ENCODE measurements at regions not wholly inside any gene's neighbourhood (a gene's known extent, or its start where the extent isn't known, plus 50 kb on each side); places are given as distances from the start of the nearest gene placed in this dataset.

DNA sequence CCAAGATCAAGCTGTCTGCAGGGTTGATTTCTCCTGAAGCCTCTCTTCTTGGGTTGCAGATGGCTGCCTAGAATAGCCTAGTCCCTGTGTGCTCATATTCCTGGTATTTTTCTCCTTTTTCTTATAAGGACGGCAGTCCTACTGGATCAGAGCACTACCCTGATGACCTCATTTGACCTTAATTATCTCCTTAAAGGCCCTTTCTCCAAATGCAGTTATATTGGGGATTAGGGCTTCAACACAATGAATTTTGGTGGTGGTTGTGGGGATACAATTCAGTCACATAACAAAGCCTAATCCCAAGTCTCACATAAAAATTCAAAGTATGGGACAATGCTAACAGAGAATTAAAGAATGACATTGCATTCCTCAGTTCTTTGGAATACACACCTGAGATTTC lies 238.8 kb upstream of the SALL1 start:
- no peak for DNase-seq (ENCODE audit: low read depth)
- no peak overlapping the region for H3K4me3 ChIP-seq (ENCODE audit: low read length)
- TF ChIP-seq, protein P1, sequence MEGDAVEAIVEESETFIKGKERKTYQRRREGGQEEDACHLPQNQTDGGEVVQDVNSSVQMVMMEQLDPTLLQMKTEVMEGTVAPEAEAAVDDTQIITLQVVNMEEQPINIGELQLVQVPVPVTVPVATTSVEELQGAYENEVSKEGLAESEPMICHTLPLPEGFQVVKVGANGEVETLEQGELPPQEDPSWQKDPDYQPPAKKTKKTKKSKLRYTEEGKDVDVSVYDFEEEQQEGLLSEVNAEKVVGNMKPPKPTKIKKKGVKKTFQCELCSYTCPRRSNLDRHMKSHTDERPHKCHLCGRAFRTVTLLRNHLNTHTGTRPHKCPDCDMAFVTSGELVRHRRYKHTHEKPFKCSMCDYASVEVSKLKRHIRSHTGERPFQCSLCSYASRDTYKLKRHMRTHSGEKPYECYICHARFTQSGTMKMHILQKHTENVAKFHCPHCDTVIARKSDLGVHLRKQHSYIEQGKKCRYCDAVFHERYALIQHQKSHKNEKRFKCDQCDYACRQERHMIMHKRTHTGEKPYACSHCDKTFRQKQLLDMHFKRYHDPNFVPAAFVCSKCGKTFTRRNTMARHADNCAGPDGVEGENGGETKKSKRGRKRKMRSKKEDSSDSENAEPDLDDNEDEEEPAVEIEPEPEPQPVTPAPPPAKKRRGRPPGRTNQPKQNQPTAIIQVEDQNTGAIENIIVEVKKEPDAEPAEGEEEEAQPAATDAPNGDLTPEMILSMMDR (IDR thresholded peaks at IDR 0.05; ENCODE audit: insufficient read depth, low read depth, low read length, missing control alignments), result no peak

DNA sequence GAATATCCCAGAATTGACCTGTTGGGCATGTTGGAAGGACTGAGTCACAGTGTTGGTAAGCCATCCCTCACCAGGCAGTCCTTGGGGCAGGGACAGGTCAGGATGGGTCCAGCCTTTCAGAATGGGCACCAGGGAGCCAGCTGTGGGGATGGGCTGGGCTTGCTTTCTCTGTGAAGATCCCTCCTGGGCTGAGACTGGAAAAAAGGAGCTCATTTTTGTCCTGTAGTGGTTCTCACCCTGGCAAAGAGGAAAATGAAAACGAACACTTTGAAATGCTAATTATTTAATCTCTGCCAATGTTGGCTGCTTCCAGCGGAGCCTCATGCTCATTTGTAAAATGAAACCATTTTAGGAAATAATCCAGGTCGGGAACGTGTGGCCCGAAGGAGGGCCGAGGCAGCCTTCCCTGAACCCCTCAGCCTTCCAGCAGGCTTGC lies 237.5 kb upstream of the SALL1 start:
- TF ChIP-seq, protein P1 (IDR thresholded peaks at IDR 0.05; ENCODE audit: insufficient read depth, low read depth, low read length, missing control alignments), result no peak
- DNase-seq (ENCODE audit: low read depth), result no peak

DNA sequence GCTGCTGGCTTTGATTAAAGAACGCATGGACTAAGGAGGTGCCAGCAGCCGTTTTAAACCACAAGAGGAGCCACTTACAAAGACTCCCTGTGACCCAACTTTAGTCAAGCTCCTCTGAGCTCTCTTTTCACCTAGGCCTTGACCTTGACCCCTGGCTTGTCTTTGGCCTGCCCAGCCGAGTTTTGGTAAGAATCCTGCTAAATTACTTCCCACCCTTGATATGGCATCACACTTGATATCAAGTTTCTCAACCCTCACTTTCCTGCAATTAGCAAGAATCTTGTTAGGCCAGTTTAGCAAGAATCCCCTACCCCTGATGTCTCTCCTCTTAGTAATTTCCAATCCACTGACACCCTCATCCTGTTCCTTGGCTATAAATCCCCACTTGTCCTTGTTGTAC lies 232.8 kb upstream of the SALL1 start:
- H3K4me3 ChIP-seq (ENCODE audit: low read length), result no peak overlapping the region
- DNase-seq (ENCODE audit: low read depth), result peak; percentile 58
- TF ChIP-seq, protein P1 (IDR thresholded peaks at IDR 0.05; ENCODE audit: insufficient read depth, low read depth, low read length, missing control alignments), result no peak

More for the DNA sequence above, 237.5 kb upstream of the SALL1 start:
- no peak overlapping the region for H3K4me3 ChIP-seq (ENCODE audit: low read length)

DNA sequence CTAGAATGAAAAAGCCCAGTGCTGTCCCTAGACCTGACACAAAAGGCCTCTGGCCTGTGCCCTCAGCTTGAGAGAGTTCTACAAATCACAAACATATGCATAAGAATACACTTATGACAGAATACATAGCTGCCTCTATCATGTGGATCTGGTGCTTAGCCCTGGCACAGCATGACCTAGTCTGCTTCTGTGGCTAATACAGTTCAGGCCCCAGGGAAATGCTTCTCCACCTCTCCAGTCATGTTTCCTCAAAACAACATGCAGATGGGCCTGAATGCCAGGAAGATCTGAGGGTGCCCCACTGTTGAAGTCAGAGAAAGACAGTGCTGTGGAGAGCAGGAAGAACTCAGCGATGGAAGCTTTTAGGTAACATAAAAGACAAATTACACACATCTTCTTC lies 231.9 kb upstream of the SALL1 start:
- DNase-seq (ENCODE audit: low read depth), result no peak
- TF ChIP-seq, protein P1 (IDR thresholded peaks at IDR 0.05; ENCODE audit: insufficient read depth, low read depth, low read length, missing control alignments), result no peak

DNA sequence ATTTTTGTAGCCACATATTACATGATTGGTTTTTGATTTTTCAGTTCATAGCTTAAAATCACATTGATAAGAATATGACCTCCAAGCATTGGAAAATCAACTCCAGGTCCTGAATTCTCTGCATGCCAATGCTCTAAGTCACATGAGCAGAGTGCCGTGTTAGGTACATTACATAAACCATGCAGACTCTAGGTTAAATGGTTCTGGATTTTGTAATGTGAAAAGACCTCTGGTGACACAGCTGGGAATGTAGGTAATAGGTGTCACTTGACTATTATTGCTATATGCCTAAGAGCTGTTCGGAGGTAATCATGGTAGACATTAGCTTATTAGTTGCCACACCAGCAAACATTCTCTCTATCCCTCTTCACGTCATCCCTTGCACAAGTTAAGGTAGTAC lies 231.1 kb upstream of the SALL1 start:
- peak; percentile 5 for DNase-seq (ENCODE audit: low read depth)

More for the DNA sequence above, 231.9 kb upstream of the SALL1 start:
- H3K4me3 ChIP-seq (ENCODE audit: low read length), result no peak overlapping the region

DNA sequence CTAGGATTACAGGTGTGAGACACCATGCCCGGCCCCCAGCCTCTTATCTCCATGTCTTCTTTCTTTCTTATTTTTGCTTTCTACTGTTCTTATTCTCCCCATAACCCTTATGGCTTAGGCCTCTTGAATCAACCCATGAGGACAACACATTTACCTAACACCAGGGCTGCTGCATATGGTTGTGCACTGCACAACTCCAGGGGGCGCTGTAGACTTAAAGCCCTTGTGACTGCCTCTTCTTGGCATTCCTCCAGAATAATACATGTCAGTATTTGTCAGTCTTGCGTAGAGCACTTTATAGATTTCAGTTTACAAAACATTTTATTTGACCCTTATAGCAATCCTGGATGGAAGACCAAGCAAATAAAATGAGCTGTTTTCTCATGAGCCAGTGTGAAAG lies 225.0 kb upstream of the SALL1 start:
- no peak overlapping the region for H3K4me3 ChIP-seq (ENCODE audit: low read length)
- no peak for DNase-seq (ENCODE audit: low read depth)
- TF ChIP-seq, protein P1 (IDR thresholded peaks at IDR 0.05; ENCODE audit: insufficient read depth, low read depth, low read length, missing control alignments), result peak; percentile 13

More for the DNA sequence above, 231.1 kb upstream of the SALL1 start:
- TF ChIP-seq, protein P1 (IDR thresholded peaks at IDR 0.05; ENCODE audit: insufficient read depth, low read depth, low read length, missing control alignments), result no peak
- H3K4me3 ChIP-seq (ENCODE audit: low read length), result no peak overlapping the region

DNA sequence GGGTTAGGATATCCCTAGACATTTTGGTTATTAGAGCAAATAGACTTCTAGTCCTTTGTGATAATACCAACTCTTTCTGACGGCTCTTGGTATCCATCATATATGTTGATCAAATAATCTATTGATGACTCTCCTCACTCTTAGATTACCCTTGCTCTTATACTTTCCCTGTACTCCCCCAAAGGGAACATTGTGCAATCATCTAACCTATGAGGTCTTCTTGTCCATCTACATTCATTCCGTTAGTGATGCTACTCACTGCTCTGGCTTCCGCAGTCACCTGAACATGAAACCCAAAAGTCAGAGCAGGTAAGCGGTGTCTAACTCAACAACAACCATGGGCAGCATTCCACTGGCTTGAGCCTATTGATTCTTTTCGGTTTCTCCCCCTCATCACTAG lies 223.7 kb upstream of the SALL1 start:
- no peak overlapping the region for H3K4me3 ChIP-seq (ENCODE audit: low read length)
- no peak for DNase-seq (ENCODE audit: low read depth)
- TF ChIP-seq, protein P1 (IDR thresholded peaks at IDR 0.05; ENCODE audit: insufficient read depth, low read depth, low read length, missing control alignments), result no peak

Data from epithelial cell of esophagus (primary cell).